MV-4-11 (cell line): ENCODE measurements at regions not wholly inside any gene's neighbourhood (a gene's known extent, or its start where the extent isn't known, plus 50 kb on each side); places are given as distances from the start of the nearest gene placed in this dataset.
"Not testable (repeated sequence)": the region's sequence is repeated elsewhere in the genome, so short reads cannot be mapped to it uniquely, and the experiment has no call there.

ENCODE experiments used
- DNase-seq: peaks from one replicate; lab custom pipeline; 2025; lab: John Stamatoyannopoulos, UW

DNA sequence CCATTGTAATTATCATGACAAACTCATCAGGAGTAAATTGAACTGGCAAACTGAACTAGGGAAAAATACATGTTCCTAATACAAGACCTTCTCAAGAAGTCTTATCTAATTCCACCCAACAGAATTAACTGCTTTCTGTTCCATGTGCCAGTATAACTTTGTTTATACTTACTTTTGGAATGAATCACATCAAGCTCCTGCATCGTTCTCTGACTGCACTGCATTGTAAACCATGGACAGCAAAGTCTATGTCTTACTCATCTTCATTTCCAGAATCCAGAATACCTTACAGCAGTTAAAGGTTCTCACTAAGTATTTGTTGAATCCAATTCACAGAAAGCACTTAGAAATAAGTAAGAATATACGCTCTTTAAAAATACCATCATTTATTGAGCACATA is 102.8 kb downstream of the PLK2 start:
- no peak for DNase-seq

DNA sequence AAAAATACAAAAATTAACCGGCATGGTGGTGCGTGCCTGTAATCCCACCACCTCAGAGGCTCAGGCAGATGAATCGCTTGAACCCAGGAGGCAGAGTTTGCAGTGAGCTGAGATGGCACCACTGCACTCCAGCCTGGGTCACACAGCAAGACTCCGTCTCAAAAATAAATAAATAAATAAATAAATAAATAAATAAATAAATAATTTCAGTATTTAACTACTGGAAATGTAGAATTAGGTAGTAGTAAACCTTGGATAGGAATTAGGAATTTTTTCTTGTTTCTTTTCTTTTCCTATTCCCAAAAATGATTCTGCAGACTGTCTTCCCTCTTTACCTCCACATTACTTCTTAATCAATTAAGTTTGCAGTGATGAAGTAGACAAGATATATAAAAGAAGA is 103.2 kb downstream of the PLK2 start:
- no peak for DNase-seq

DNA sequence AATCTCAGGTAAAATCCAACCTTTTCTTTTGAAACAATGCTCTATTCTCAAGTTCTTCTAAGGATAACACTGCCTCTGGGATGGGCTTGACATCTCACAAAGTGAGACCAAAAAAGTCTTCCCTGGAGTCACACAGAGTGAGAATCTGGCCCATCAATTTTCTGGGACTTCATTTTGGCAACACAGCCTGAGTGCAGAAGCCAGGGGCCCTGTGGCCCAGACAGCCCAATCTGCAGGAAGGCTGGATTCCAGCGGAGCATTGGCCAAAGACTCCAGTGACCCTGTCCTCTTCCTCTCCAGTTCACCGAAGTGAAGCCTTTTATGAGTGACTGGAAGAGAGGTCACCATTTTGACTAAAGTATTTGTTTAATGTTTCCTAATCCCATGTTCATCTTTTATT is 105.1 kb downstream of the PLK2 start:
- no peak for DNase-seq

DNA sequence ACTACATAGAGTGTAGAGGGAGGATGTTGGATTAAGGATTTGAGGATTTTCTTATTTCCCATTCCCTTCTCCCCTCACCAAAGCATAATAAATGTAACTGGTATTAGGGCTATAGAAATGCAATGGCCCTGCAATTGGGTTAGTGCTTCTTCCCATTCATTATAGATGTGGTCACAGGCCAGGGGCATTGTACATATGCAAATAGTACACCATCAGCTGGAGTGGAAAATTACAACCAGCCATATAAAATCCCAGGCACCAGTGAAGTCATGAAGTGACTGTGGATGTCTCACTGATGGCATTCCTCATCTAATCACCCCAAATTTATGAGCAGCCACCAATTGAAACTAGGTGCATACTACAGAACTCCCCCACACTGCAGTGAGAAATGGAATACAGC is 105.9 kb downstream of the PLK2 start:
- no peak for DNase-seq

DNA sequence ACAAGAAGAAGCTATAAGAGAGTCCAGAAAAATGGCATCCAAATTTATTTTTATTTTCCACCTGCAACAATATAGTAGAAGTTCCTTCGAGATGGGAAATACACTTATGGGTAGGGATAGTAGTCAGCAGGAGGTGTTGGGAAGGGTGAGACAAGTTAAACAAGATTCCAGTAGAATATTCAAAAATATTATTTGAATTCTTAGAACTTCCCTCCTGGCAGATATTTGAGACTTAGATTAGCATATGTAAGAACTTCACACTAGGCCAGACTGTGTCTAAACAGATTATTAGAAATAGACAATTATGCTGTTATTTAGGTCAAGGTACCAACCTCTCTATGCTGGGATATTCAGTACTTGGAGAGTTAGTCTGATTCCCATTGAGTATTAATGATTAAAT is 108.7 kb downstream of the PLK2 start:
- DNase-seq: no peak

DNA sequence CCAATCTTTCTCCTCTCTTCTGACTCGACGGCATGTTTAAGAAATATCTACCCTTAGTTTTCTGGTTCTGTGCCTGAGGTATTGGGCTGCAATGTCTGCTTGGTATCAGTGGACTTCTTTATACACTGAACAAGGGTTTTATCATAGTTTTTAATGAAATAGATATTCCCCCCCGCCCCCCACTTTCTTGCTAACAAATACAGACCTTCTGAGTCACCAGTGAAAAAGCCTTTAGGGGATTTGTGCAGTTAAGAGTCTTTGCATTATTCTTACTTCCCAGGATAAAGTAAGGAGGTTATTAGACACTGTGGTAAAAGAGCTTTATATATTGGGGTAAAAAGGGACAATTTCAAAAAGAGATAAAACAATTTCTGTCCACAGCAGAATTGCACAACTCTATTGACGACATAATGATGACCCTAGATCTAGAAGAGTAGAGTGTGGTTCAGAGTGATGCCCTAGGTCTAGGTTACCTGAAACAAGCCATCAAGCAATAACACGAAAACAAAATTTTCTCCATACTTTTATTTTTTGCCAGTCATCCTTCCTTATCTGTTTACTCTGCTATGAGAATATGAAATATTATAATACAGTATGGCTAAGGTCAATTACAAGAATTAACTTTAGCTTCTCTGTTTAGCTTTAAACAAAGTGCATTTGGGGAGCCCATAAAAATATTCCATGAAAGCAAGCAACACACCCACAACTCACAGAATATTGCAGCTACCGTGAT is 110.7 kb downstream of the PLK2 start:
- no peak for DNase-seq

DNA sequence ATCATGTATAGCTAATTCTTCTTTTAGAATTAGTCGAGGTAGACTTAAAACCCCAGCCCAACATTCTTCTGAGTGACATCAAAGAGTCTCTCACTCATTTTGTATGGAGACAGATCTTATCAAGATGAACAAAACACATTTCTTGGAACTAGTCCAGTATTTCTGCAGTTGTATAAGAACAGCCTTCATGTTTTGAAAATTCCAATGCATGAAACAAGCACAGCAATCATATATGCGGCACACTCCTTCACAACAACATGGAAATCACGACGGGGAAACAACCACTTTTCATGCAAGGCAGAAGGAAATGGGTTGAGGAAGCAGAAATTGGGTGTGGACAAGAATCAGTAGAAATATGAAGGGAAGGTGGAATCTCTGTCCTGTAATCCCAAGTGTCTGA is 113.8 kb downstream of the PLK2 start:
- DNase-seq: no peak

DNA sequence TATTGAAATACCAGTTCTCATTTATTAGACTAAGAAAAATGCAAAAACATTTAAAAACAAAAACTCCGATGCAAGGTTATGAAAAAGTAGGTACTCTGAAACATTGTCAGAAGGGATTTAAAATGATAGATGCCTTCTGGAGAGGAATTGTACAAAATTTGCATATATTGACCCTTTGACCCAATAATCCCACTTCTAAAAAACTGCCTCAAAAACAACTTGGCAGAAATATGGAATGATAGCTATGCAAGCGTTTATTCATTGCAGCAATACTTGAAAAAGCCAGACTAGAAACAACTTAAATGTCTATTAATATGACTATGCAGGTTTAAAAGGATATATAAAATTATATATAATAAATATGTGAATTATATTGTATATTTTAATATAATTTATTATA is 118.4 kb downstream of the PLK2 start:
- no peak for DNase-seq

DNA sequence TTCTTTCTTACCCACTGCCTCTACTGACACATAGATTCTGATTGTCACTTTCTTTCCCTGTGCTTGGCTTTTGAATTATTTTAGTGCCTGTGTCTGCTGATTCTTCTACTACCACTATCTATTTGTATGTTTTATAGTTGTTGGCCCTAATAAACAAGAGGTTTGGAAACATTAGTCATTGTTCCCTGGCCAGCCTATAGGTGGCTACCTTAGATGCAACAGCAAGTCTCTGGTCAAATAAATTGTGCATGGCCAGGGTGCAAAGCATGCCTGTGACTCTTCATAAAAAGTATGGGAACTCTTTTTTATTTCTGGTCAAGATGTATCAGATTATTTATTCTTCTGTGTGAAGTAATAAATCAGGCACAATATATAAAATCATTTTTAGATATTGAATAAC is 124.4 kb downstream of the PLK2 start:
- no peak for DNase-seq

DNA sequence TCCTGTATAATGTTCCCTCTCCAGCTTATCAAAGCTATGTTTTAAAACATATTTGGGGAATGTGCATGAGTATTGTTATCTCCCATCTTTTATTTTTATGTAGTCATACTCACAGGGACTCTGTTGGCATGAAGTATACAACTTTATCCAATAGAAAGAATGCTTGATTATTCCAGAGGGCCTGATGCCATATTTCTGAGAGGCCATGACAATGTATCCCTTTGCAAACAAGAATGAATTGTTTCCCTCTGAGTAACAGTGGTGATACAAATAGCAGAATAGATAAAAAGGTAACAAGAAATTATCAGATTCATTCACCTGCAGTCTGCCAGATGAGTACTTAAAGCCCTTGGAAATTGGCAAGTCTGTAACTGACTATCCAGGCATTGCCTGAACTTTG is 125.9 kb downstream of the PLK2 start:
- no peak for DNase-seq

DNA sequence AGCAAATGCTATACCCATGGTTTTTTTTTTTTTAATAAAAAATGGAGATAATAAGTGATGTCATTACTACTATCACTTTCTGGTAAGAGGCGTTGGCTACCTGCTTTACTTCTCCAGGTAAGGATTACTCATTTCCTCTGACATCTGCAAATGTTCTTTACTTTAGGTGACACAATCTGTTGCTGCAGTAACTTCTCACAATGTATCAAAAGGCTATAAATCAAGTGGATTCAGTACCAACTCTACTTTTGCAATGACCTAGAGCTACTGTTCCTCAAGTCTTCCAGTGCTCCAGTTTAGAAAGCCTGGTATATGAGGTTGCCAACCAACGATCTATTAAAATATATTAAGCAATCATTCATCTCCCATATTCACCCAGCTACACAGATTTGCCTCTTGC is 129.1 kb downstream of the PLK2 start:
- no peak for DNase-seq

DNA sequence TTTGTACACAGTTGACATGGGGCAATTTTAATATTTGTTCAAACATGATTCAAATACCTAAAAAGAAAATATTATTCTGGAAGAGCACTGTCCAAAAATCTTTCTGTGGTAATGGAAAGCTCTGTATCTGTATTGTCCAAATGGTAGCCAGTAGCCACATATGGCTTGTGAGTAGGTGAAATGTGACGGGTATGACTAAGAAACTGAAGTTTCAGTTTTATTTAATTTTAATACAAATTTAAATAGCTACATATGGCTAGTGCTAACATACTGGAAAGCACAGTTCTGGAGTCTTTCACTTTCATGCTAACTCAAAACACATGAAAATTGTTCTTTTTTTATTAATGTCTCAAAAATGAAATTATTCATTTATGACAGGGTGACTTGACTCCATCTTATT is 132.6 kb downstream of the PLK2 start:
- no peak for DNase-seq

DNA sequence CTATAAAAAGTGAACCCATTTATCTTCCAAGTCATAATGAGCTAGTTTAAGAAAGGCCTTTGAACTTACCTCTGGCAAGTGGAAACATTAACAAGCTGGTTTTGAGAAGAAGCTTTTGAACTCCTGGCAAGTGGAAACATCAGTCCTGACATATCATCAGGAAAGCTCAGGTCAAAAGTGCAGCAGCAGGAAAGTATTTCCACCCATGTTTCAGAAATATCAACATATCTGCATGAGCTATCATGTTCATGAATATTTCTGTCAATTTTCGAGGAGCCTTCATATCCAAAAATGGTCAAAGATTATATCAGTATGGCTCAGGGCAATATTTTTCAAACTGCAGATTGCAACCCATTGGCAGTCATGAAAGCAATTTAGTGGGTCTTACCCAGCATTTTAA is 133.9 kb downstream of the PLK2 start:
- DNase-seq: no peak

DNA sequence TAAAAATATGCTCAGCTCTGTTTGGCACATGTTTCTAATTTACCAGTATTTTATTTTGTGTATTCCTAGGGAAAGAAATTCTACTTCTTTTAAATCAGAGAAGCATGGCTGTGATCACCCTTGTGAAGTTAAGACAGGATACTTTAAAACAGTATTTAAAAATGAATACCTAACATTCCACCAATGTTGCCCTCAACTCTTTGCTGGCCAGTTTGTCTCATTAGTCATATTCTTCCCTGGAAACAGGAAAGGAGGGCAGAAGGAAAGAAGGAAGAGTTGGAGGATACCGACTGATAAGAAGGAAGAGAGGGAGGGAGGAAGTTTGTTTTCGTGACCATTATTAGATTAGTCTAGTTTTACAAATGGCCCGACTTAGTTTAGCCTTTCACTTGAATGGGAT is 137.4 kb downstream of the PLK2 start:
- no peak for DNase-seq

DNA sequence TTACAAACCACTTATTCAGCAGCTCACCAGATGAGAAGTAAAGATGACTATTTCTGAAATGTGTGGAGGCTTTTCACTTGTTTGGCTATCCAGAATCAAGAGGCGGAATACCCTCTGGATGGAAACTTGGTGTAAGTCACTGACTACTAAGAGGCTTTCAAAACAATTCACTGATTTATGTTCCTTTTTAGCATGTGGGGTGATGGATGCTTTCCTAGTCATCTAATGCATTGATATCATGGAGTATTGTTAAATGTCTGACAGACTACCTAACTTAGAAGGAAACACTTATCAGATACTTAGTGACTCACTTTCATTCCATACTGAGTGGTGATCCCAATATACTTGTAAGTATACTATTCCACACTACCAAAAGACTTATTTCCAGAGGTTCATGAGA is 141.4 kb downstream of the PLK2 start:
- no peak for DNase-seq

DNA sequence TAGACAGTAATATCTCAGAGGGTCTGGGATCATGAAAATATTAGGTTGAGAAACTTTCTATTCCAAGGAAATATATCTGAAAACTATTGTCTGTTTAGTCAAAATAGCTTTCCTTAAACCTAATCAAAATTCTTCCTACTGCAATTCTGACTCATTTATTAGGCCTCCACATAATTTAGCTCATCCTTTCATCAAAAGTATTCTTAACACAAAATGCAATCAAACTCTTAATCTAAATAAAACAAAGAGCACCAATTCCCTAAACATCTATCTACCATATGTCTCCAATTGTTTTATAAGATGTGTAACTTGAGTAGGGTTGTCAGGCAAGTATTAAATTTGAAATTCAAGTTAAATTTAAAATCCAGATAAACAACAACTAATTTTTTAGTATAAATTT is 142.1 kb downstream of the PLK2 start:
- no peak for DNase-seq

DNA sequence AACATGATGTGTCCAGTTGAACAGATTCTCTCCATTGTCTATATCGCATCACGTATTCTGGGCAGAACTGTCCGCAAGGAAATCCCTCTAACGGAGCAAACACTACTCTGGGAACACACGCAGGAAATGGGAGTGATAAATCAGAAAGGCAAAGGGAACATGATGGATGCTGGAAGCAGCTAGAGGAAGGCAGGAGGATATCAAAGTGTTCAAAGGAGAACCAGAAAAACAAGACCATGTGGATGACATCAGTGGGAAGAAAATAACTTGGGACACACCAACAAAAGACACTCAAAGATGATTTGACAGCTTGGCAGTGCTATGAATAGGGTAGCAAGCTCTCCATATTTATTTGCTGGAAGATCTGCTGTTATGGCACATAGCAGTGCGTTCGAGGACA is 142.9 kb downstream of the PLK2 start:
- DNase-seq: no peak

DNA sequence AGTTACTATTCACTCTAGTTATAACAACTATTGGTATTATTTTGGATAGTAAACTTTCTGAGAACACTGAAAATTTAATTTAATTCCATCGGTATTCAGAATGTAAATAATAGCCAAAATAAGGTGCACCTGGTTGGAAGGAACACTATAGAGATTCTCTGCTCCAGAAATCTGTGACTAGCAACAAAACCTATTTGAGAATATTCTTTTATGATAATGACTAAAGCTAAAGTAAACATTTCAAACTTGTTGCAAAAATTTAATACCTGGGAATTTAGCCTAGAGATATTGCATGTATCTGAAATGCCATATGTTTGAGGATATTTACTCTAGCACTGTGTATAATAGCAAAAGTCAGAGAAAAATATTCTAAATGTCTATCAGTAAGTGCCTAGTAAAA is 144.1 kb downstream of the PLK2 start:
- no peak for DNase-seq

DNA sequence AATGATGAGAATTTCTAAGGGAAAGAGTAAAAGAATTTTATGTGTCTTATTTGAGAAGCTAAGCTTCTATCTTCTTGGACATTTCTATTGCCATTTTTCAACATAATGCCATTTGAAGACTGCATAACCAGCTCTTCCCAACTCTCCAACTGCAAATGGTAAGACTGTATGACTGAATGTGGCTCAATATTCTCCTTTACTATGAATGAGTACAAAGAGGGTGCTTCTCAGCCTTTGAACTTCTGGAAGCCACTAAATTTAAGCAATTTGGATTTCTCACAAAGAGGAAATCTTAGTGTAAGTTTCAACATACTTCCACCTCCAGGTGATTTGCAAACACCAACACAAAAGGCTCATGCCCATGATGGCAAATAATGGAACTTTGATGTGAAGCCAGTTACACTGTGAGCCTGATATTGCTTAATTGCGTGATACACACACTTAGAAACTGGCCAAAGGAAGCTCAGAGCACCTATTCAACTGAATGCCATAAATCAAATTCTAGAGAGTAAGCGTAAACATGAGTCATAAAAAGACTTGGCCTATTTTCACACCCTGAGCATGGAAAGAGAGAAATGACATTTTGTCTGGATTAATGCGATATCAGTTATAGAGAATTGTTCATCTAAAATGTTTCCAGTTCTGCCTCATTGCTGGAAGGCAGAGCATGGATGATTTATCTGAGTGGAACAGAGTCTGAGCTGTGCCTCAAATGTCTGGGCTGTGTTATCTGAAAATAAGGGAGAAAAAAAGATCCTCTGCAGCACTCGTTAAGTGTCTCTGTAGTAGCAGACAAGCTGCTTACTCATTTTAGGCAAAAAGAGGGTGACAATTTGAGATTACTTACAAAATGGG is 145.3 kb downstream of the PLK2 start:
- DNase-seq: no peak

DNA sequence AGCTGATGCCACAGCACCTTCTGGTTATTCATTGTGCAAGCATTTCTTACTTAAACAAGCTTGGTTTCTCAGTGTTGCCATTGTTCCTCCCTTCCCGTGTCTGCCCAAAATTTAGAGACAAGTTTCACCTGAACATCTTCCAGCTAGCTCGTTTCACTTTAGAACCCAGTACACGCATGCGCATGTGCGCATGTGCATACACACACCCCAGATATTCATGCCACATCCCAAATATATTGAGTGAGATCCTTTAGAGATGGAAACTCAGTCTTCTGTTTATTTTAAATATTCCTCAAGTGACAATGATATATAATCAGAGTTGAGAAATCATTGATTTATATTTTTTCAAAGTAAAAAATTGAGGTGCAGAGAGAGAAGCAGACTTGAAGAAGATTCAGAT is 147.6 kb downstream of the PLK2 start:
- DNase-seq: no peak

DNA sequence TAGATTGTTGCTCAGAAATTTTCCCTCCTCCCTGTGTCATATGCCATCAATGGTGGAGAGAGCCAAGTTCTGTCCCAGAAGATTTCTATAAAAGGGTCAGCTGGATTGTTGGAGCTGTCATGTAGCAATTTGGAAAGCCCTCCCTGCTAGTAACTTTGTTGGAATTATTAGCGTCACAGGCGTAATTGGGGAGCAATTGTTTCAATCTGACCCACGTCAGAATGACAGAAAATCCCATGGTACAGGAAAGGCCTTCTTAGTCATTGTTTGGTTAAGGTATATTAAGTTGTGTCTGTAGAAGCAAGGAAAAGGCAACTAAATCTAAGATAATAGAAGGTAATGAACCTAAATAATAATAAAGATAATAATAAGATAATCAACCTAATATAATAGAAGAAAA is 148.4 kb downstream of the PLK2 start:
- no peak for DNase-seq

DNA sequence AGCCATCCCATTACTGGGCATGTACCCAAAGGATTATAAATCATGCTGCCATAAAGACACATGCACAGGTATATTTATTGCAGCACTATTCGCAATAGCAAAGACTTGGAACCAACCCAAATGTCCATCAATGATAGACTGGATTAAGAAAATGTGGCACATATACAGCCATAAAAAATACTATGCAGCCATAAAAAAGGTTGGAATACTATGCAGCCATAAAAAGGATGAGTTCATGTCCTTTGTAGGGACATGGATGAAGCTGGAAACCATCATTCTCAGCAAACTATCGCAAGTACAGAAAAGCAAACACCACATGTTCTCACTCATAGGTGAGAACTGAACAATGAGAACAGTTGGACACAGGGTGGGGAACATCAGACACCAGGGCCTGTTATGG is 151.5 kb downstream of the PLK2 start:
- DNase-seq: not testable (repeated sequence)

DNA sequence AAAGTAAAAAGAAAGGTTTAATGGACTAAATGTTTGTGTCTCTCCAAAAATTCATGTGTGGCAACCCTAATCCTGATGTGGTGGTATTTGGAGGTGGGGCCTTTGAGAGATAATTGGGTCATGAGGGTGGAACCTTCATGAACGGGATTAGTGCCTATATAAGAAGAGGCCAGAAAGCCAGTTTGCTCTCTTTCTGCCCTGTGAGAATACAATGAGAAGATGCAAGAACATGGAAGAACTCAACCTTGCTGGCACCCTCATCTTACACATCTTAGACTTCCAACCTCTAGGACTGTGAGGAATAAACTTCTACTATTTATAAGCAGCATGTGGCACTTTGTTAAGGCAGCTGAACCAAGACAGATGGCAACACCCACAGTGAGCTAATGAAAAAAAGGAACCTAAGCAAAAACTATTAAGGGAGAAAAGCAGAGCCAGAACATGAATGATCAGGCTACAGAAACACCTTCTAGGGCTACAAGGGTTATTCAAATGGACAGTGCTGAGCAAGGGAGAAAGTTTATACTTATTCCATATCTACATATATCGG is 159.5 kb downstream of the PLK2 start:
- no peak for DNase-seq
